ENCODE measurements at regions not wholly inside any gene's neighbourhood (a gene's known extent, or its start where the extent isn't known, plus 50 kb on each side); places are given as distances from the start of the nearest gene placed in this dataset.

- no peak for TF ChIP-seq SUZ12 (IDR thresholded peaks at IDR 0.05; ENCODE audit: extremely low read depth, insufficient read depth, insufficient read length)
- TF ChIP-seq YY1 (IDR thresholded peaks at IDR 0.05; ENCODE audit: insufficient read depth, insufficient read length): no peak
- no peak for TF ChIP-seq ZNF274 (IDR thresholded peaks at IDR 0.05; ENCODE audit: low read depth, low read length)
Measured at GRCh38 chr5:117143406-117143805, 568.8 kb upstream of the SEMA6A start.

Data from NT2/D1 (cell line).